AG04450 (cell line): ENCODE measurements at regions not wholly inside any gene's neighbourhood (a gene's known extent, or its start where the extent isn't known, plus 50 kb on each side); places are given as distances from the start of the nearest gene placed in this dataset.
"Not testable (repeated sequence)": the region's sequence is repeated elsewhere in the genome, so short reads cannot be mapped to it uniquely, and the experiment has no call there.

Source experiments
- CTCF ChIA-PET: fragments of 300-600, 350-600 bp; formaldehyde crosslinking; extraction: SDS; loops from one replicate; lab custom pipeline; 2022; ENCODE audit warnings: antibody characterized with exemption, inconsistent platforms; lab: Charles Lee
- POLR2A ChIA-PET: fragments of 350-600 bp; formaldehyde crosslinking; extraction: SDS; loops from one replicate; lab custom pipeline; 2021; ENCODE audit warnings: antibody characterized with exemption, inconsistent platforms; lab: Yijun Ruan, JAX
- DNase-seq: peaks from one replicate; pipeline ENCODE4 v3.0.0-alpha.2; 2011; ENCODE audit warnings: low read depth, low spot score
- H3K27ac ChIP-seq: one replicate; pipeline ENCODE4 v1.5.1; 2012; ENCODE audit warnings: low read depth, low read length, control low read depth
- H3K27me3 ChIP-seq: one replicate; pipeline ENCODE4 v1.6.0; 2012; ENCODE audit warnings: low read length; ENCODE audit not compliant: control insufficient read depth, insufficient read depth
- H3K4me3 ChIP-seq: 2 replicates; pipeline ENCODE4 v1.5.1; 2011; ENCODE audit warnings: mild to moderate bottlenecking, low read depth, low read length, control low read depth
- H3K9me3 ChIP-seq: 2 replicates; pipeline ENCODE4 v1.5.1; 2012; ENCODE audit warnings: low read length; ENCODE audit not compliant: control insufficient read depth, insufficient read depth
- CTCF ChIP-seq: IDR thresholded peaks from 2 replicates; pipeline ENCODE4 v1.5.1; 2011; ENCODE audit warnings: low read depth, low read length, control low read depth, inconsistent platforms

DNA sequence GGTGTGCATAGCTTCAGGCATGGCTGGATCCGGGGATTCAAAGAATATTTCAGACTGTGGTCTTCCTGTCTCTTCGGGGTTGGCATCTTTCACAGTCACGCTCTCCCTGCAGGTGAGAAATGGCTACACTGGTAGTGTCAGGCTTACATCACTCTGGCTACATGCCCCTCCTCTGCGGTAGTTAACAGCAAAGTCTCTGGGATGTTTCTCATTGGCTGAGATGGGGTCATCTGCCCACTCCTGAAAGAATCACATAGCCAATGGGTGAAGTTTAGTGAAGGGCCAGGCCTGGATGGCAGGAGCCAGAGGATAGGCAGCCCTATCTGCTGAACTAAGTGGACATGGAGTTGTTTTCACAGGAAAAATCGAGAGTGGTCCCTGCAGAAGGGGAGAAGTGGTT, 356.5 kb downstream of the MATN1 start:
- Histone ChIP-seq H3K4me3 (no peak overlapping the region), H3K27me3 (no peaks in the 10 kb centered on the region), H3K9me3 (no peaks in the 10 kb centered on the region), H3K27ac (no peak overlapping the region)
- CTCF ChIA-PET = interaction anchor here (2.4 kb wide), 1 partner anchor 13 kb away, joined by 11 read pairs; no protein-coding TSS in a partner anchor
- TF ChIP-seq CTCF = no peak
- POLR2A ChIA-PET = no interaction called here
- DNase-seq = no peak

- Histone ChIP-seq H3K27ac (no peak overlapping the region), H3K4me3 (no peak overlapping the region), H3K9me3 (no peaks in the 10 kb centered on the region), H3K27me3 (no peaks in the 10 kb centered on the region)
- ChIA-PET POLR2A (no interaction called here), CTCF (interaction anchor here (0.8 to 2.4 kb wide), 2 partner anchors 14 to 31 kb away, joined by 3 to 11 read pairs; no protein-coding TSS in a partner anchor)
- TF ChIP-seq CTCF = no peak
- no peak for DNase-seq
Observed at GRCh38 chr1:30366199-30366598, 357.2 kb downstream of the MATN1 start.

- Histone ChIP-seq H3K27ac (no peak overlapping the region), H3K27me3 (no peaks in the 10 kb centered on the region), H3K4me3 (no peak overlapping the region), H3K9me3 (no peaks in the 10 kb centered on the region)
- no peak for DNase-seq
- POLR2A ChIA-PET = no interaction called here
- CTCF ChIA-PET = interaction anchor here (2.4 kb wide), 1 partner anchor 15 kb away, joined by 11 read pairs; no protein-coding TSS in a partner anchor
- TF ChIP-seq CTCF = no peak
Observed at GRCh38 chr1:30365596-30365995, 357.8 kb downstream of the MATN1 start.

DNA sequence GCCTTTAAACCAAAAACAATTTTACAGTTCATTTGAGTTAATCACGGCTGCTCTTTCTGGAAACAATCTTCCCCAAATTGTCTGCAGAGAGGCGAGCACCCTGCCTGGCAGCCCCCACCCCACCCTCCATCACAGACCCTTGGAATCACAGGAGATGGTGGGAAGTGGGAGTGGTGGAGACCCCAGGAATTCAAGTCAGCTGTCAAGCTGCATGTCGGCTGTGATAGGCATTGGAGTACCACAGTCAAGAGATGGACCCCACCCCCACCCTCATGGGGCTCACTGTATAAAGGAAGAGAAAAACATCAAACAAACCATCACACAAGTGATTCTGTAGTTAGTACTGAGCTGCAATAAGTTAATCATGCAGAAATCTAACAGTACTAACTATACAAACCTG, 360.4 kb downstream of the MATN1 start:
- H3K4me3 ChIP-seq = no peak overlapping the region
- H3K27me3 ChIP-seq = no peaks in the 10 kb centered on the region
- H3K9me3 ChIP-seq = no peaks in the 10 kb centered on the region
- DNase-seq = no peak
- ChIA-PET POLR2A (no interaction called here), CTCF (interaction anchor here (0.7 to 1.4 kb wide), 2 partner anchors 17 to 295 kb away, joined by 3 to 11 read pairs; no protein-coding TSS in a partner anchor)
- no peak for TF ChIP-seq CTCF
- no peak overlapping the region for H3K27ac ChIP-seq

- Histone ChIP-seq H3K27ac (no peak overlapping the region), H3K9me3 (no peaks in the 10 kb centered on the region), H3K4me3 (no peak overlapping the region), H3K27me3 (no peaks in the 10 kb centered on the region)
- no peak for DNase-seq
- no peak for TF ChIP-seq CTCF
- ChIA-PET POLR2A (no interaction called here), CTCF (interaction anchor here (0.7 to 1.4 kb wide), 2 partner anchors 18 to 295 kb away, joined by 3 to 11 read pairs; no protein-coding TSS in a partner anchor)
Observed at GRCh38 chr1:30362603-30362990, 360.8 kb downstream of the MATN1 start.

GRCh38 chr1:30361890-30362602, 361.3 kb downstream of the MATN1 start:
- H3K27ac ChIP-seq, POLR2A ChIA-PET, DNase-seq, CTCF ChIA-PET, H3K4me3 ChIP-seq, H3K27me3 ChIP-seq, H3K9me3 ChIP-seq: not testable (repeated sequence)
